Erythroblast (primary cell): ENCODE measurements at regions not wholly inside any gene's neighbourhood (a gene's known extent, or its start where the extent isn't known, plus 50 kb on each side); places are given as distances from the start of the nearest gene placed in this dataset.

ENCODE experiments used
- GATA1 ChIP-seq: IDR thresholded peaks from 2 replicates; pipeline ENCODE4 v1.6.1; 2011; ENCODE audit warnings: low read depth, mild to moderate bottlenecking, control low read depth, low read length, moderate library complexity
- POLR2A ChIP-seq: IDR thresholded peaks from 2 replicates; pipeline ENCODE4 v1.6.1; 2011; ENCODE audit warnings: mild to moderate bottlenecking, low read length

DNA sequence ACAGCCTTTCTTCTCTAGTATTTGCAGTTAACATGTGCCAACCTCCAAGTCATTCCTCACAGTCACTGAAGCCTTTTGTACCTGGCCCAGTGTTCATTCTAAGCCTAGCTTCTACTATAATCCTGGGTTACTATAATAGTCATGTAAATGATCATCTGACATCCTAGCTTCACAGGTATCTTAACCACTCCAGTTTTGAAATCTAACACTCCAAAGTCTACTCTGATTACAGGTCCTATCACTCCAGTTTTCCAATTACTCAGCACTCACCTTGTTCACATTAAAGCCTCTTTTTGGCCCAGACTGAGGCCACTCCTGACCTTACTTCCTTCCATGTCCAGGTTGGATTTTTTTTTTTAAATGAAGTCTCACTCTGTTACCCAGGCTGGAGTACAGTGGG is 87.6 kb upstream of the ZCCHC13 start:
- TF ChIP-seq POLR2A = no peak
- TF ChIP-seq GATA1 = no peak
